ENCODE measurements at regions not wholly inside any gene's neighbourhood (a gene's known extent, or its start where the extent isn't known, plus 50 kb on each side); places are given as distances from the start of the nearest gene placed in this dataset.
"Not testable (repeated sequence)": the region's sequence is repeated elsewhere in the genome, so short reads cannot be mapped to it uniquely, and the experiment has no call there.

DNA sequence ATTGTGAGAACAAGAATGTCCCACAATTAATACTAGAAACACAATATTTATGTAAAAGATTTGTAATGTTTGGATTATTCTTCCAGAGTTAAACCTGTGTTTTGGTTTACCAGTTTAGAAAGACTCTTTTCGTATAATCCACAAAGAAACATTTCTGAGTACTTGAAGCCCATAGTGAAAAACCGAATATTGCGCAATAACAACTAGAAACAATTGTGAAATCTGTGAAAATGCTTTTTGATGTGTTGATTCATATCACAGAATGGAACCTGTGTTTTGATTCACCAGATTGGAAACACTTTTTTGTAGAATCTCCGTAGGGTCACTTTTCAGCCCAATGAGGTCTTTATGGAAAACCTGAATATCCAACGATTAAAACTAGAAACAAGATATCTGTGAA, 386.2 kb downstream of the PRDM9 start:
- intact Hi-C loops (cut with DNase I), result no loop called here
- DNase-seq (ENCODE audit: low spot score) (no peak), ATAC-seq (no peak)

- DNase-seq (ENCODE audit: low spot score), result no peak
- ATAC-seq, result no peak
- intact Hi-C loops (cut with DNase I), result no loop called here
Observed at GRCh38 chr5:23895614-23896013, 388.2 kb downstream of the PRDM9 start.

- DNase-seq (ENCODE audit: low spot score) (no peak), ATAC-seq (no peak)
- intact Hi-C loops (cut with DNase I), result no loop called here
Observed at GRCh38 chr5:23930985-23931384, 423.6 kb downstream of the PRDM9 start.

- not testable (repeated sequence) for ATAC-seq; DNase-seq (ENCODE audit: low spot score)
Observed at GRCh38 chr5:23951261-23951928, 444.0 kb downstream of the PRDM9 start.

DNA sequence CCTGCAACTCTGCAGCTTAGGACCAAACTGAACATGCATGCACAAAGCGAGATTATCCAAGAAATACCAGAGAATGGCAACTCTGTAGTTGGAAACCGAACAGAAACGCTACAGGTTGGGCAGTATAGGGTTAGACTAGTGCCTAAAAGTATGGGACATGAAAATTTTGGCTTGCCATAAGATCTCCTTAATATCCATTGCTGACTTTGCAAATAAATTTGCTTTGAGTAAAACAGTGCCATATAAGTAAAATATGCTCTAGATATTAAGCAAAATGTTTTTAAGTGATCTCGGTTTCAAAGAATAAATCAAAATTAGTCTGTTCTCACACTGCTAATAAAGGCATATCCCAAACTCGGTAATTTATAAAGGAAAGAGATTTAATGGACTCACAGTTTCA, 456.0 kb downstream of the PRDM9 start:
- intact Hi-C loops (cut with DNase I), result no loop called here
- ATAC-seq, result no peak

More at GRCh38 chr5:23951261-23951928, 444.0 kb downstream of the PRDM9 start:
- intact Hi-C loops (cut with DNase I), result not testable (repeated sequence)

GRCh38 chr5:23977365-23977764, 470.0 kb downstream of the PRDM9 start:
- DNase-seq (ENCODE audit: low spot score), result no peak
- intact Hi-C loops (cut with DNase I), result loop anchor here (2.0 kb wide), 1 partner anchor 55 kb away; no protein-coding TSS in a partner anchor
- no peak for ATAC-seq

More for the DNA sequence above, 456.0 kb downstream of the PRDM9 start:
- DNase-seq (ENCODE audit: low spot score), result no peak

DNA sequence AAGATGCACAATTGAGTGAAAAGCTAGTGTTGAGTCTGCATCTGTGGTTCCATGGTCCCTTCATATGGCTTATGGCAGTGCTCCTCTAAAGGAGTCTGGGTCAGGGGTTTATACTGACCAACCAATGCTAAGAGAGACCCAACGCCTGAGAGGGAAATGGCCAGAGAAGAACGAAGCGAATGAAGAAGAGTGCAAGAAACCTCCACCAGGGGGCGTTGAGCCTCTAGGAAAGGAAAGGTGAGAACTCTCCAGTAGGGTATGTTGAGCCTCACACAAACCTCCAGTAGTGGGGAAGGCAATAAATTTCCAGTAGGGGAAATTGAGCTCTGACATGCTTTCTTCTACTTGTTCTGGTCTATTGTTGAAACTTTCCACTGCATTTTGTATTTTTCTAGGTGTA, 470.6 kb downstream of the PRDM9 start:
- no peak for DNase-seq (ENCODE audit: low spot score)
- no peak for ATAC-seq
- intact Hi-C loops (cut with DNase I), result loop anchor here (2.0 kb wide), 1 partner anchor 55 kb away; no protein-coding TSS in a partner anchor

- intact Hi-C loops (cut with DNase I), result no loop called here
- no peak for ATAC-seq
- no peak for DNase-seq (ENCODE audit: low spot score)
Observed at GRCh38 chr5:23991406-23991805, 484.0 kb downstream of the PRDM9 start.

DNA sequence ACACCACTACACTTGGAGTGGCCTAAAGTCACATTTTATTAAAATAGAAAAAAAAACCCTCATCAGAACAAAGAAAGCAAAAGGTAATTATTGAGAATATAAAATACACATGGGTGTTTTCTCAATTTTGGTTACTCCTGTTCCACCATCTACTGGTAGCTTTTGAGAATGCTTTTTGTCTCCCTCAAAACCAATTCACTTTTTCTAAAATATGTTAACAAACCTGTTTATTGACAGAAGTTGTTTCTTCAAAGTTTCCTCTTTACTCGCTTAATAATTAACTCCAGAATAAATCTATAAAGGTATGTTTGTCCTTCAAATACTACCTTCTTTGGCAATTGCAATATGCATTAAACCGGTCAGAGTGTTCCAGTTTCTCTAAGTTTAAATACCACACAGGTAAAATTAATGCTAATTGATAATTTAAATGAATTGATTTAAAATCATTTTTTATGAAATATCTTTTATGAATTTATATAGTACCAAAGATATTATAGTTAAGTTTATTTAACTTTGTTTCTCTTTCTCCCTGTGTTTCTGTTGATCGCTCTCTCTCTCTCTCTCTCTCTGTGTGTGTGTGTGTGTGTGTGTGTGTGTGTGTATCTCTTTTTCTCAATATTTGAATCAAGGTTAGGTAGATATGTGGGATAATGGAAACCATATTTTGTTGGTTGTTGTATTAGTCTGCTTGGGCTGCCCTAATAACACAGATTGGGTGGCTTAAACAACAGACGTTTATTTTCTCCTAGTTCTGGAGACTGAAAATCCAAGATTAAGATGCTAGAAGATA, 487.4 kb downstream of the PRDM9 start:
- intact Hi-C loops (cut with DNase I), result no loop called here
- no peak for DNase-seq (ENCODE audit: low spot score)
- no peak for ATAC-seq

DNA sequence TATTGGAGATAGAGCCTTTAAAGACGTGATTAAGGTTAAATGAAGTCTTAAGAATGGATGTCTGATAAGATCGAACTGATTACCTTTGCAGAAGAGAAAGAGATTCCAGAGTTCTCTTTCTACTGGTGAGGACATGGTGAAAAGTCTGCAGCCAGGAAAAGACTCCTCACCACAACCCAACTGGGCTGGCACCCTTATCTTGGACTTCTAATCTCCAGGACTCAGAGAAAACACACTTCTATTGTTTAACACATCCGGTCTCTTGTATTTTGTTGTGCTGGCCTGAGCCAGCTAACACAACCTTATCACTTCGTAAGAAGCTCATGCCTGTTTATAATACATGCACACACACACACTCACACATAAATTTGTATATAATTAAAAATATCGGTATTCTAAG, 489.1 kb downstream of the PRDM9 start:
- intact Hi-C loops (cut with DNase I), result no loop called here
- ATAC-seq, result no peak
- no peak for DNase-seq (ENCODE audit: low spot score)

DNA sequence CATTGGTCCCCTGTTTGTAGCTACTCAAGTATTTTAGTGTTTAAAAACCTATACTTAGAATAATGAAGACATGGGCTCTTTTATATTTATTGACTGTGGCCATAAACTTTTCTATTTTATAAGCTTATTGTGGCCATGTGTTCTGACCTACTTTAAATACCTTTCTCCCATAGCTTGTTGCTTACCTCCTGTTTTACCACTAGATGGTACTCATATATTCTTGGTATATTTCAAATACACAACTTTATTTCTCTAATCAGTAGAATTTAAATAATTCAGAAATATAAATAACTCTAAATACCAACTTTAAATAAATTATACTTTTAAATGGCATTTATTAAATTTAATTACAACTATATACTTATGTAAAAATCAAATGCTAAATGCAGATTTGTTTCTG, 498.0 kb downstream of the PRDM9 start:
- no peak for DNase-seq (ENCODE audit: low spot score)
- intact Hi-C loops (cut with DNase I), result no loop called here
- ATAC-seq, result no peak

DNA sequence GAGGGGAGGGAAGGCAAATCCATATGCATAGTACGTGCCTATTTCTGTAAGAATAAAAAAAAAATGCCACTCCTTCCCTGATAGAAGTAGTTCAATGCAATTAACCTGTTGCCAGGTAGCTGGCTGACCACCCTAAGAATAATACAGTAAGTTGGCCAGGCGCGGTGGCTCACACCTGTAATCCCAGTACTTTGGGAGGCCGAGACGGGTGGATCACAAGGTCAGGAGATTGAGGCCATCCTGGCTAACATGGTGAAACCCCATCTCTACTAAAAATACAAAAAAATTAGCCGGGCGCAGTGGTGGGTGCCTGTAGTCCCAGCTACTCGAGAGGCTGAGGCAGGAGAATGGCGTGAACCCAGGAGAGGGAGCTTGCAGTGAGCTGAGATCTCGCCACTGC, 510.3 kb downstream of the PRDM9 start:
- intact Hi-C loops (cut with DNase I); DNase-seq (ENCODE audit: low spot score); ATAC-seq: not testable (repeated sequence)

DNA sequence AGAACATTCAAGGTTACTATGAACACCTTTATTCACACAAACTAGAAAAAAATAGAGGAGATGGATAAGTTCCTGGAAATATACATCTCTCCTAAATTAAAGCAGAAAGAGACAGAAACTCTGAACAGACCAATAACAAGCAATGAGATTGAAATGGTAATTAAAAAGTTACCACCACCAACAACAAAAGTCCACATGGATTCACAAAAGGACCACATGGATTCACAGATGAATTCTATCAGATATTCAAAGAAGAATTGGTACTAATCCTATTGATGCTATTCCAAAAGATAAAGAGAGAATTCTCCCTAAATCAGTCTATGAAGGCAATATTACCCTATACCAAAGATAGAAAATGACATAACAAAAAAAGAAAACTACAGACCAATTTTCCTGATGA, 518.9 kb downstream of the PRDM9 start:
- DNase-seq (ENCODE audit: low spot score) (no peak), ATAC-seq (no peak)
- intact Hi-C loops (cut with DNase I), result no loop called here

DNA sequence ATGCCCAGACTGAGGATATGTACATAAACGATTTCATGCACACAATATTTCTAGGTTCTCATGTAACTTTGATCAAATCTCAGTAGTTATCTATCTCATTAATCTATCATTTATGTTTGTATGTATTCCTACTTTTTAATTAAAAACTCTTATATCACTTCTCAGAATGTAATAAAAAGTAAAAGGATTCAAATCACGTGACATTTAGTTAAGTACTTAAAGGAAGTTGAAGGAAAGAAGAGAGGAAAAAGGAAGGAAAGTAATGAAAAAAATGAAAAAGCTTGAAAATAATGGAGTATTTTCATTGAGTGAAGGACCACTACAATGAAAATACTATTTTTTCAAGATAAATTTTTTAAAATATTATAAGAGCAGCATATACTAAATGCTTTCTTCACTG, 535.3 kb downstream of the PRDM9 start:
- DNase-seq (ENCODE audit: low spot score) (no peak), ATAC-seq (no peak)
- intact Hi-C loops (cut with DNase I), result no loop called here

- ATAC-seq (no peak), DNase-seq (ENCODE audit: low spot score) (no peak)
- intact Hi-C loops (cut with DNase I), result no loop called here
Observed at GRCh38 chr5:24045046-24045445, 537.6 kb downstream of the PRDM9 start.

GRCh38 chr5:24053737-24054136, 546.3 kb downstream of the PRDM9 start:
- intact Hi-C loops (cut with DNase I), result no loop called here
- DNase-seq (ENCODE audit: low spot score) (no peak), ATAC-seq (no peak)

DNA sequence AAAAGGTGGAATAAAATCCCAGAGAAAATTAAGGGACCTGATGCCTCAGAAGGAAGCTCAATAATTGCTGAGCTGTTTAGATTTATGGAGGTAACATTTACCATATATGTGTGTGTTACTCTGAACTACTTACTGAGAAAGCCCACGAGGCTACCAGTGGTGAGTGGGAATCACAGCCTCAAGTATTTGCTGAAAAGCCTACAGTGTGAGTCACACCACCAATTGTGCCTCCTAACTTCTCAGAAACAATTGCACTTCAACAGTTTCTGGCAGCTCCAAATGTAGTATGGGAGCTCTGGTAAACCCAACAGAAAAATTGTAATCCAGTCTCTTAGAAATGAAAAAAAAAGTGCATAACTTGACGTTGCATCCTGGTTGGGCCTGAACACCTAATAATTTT, 551.6 kb downstream of the PRDM9 start:
- DNase-seq (ENCODE audit: low spot score) (no peak), ATAC-seq (no peak)
- intact Hi-C loops (cut with DNase I), result no loop called here

DNA sequence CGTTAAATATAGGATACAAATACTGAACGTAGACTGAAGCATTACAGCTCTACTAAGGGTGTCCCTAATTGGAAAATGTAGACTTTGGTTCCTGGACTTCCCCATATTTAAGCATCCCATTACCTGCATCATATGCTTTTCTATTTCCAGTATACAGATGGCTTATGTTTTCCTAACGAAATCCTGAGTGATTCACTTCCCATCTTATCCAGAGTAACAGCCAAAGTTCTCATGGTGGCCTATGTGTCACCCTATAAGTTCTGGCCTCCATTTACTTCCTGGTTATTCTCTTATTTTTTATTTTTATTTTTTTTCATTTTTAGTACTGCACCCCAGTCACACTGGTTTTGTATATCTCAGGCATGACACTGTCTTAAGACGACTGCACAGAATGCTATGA, 552.3 kb downstream of the PRDM9 start:
- ATAC-seq (no peak), DNase-seq (ENCODE audit: low spot score) (no peak)
- intact Hi-C loops (cut with DNase I), result no loop called here

GRCh38 chr5:24065779-24066178, 558.4 kb downstream of the PRDM9 start:
- intact Hi-C loops (cut with DNase I), result no loop called here
- no peak for ATAC-seq

DNA sequence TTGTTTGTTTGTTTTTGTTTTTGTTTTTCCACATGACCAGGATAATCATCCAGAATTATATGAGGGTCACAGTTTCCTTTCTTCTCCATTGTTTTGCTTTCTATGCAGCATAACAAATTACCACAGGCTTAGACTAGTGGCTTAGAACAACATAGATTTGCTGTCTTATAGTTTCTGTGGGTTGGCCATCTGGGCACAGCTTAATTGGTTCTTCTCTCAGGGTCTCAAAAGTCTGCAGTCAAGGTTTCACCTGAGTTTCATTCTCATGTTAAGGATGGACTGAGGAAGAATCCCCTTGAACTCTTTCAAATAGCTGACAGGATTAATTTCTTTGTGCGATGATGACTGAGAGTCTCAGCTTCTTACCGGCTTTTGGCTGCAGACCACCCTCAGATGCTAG, 559.8 kb downstream of the PRDM9 start:
- DNase-seq (ENCODE audit: low spot score), result no peak
- intact Hi-C loops (cut with DNase I), result no loop called here
- no peak for ATAC-seq

More at GRCh38 chr5:24065779-24066178, 558.4 kb downstream of the PRDM9 start:
- no peak for DNase-seq (ENCODE audit: low spot score)
